Panc1 (cell line): ENCODE measurements at regions not wholly inside any gene's neighbourhood (a gene's known extent, or its start where the extent isn't known, plus 50 kb on each side); places are given as distances from the start of the nearest gene placed in this dataset.

Experiments
- ATAC-seq: fragments of 200-7000 bp; cut with Tn5 transposase; 2 replicates; pipeline ENCODE4 v1.9.1; 2020; ENCODE audit warnings: mild to moderate bottlenecking, moderate library complexity
- BruUV-seq: library from RNA; stranded (reverse); fragments of 400-500 nt; replicated peaks from 2 replicates; lab custom pipeline; 2021; lab: Mats Ljungman, UMichigan
- CTCF ChIA-PET: fragments of 300-600 bp; sonication (Branson Sonifier 250); formaldehyde crosslinking; loops from one replicate; lab custom pipeline; 2022; ENCODE audit warnings: antibody characterized with exemption; lab: Charles Lee
- POLR2A ChIA-PET: fragments of 300-600 bp; sonication (Branson Sonifier 250); formaldehyde crosslinking; loops from one replicate; lab custom pipeline; 2022; ENCODE audit warnings: antibody characterized with exemption; lab: Charles Lee
- DNase-seq: peaks from one replicate; pipeline ENCODE4 v3.0.0-alpha.2; 2010; ENCODE audit warnings: low read depth, low spot score
- H3K27ac ChIP-seq: 2 replicates; pipeline ENCODE4 v1.5.1; 2011; ENCODE audit warnings: mild to moderate bottlenecking, low read length, inconsistent platforms
- H3K27me3 ChIP-seq: fragments of 200-500 bp; sonication (Bioruptor generic); 2 replicates; pipeline ENCODE4 v1.6.0; 2014; ENCODE audit warnings: low read length, inconsistent platforms; ENCODE audit not compliant: control insufficient read depth, insufficient read depth
- H3K36me3 ChIP-seq: fragments of 200-500 bp; sonication (Bioruptor generic); 2 replicates; pipeline ENCODE4 v1.5.1; 2014; ENCODE audit warnings: inconsistent platforms, mild to moderate bottlenecking, low read length, moderate library complexity; ENCODE audit not compliant: control insufficient read depth, insufficient read depth
- H3K4me1 ChIP-seq: 2 replicates; pipeline ENCODE4 v1.5.1; 2011; ENCODE audit warnings: inconsistent platforms, mild to moderate bottlenecking, low read length, moderate library complexity; ENCODE audit not compliant: control insufficient read depth, insufficient read depth
- H3K4me3 ChIP-seq, 2 experiments: 2 replicates each; pipeline ENCODE4 v1.5.1; 2011 to 2012; ENCODE audit warnings: low read depth in 2 of 2, low read length in 2 of 2, mild to moderate bottlenecking in 2 of 2, inconsistent platforms in 1 of 2, moderate library complexity in 1 of 2
- H3K9me3 ChIP-seq: fragments of 200-500 bp; sonication (Bioruptor generic); 2 replicates; pipeline ENCODE4 v1.5.1; 2014; ENCODE audit warnings: low read depth, mild to moderate bottlenecking, inconsistent platforms, low read length, moderate library complexity; ENCODE audit not compliant: control insufficient read depth, insufficient read depth
- CTCF ChIP-seq: fragments of 450-650 bp; IDR thresholded peaks from 2 replicates; pipeline ENCODE4 v1.5.1; 2017; ENCODE audit warnings: mild to moderate bottlenecking
- POLR2AphosphoS5 ChIP-seq: IDR thresholded peaks from 2 replicates; pipeline ENCODE4 v1.6.1; 2012; ENCODE audit warnings: mild to moderate bottlenecking, low read depth, low read length, moderate library complexity
- REST ChIP-seq, 2 experiments: IDR thresholded peaks; 2 replicates each; pipeline ENCODE4 v1.6.1; 2011 to 2012; ENCODE audit warnings: low read depth in 2 of 2, control low read depth in 1 of 2, low read length in 1 of 2, mild to moderate bottlenecking in 1 of 2, moderate library complexity in 1 of 2; ENCODE audit not compliant: insufficient read depth in 1 of 2
- SIN3A ChIP-seq: IDR thresholded peaks from 2 replicates; pipeline ENCODE4 v1.6.1; 2012; ENCODE audit warnings: low read depth, mild to moderate bottlenecking, low read length, moderate library complexity, borderline replicate concordance; ENCODE audit not compliant: insufficient read depth
- TCF7L2 ChIP-seq: IDR thresholded peaks from 2 replicates; pipeline ENCODE4 v1.6.1; 2011; ENCODE audit warnings: mild to moderate bottlenecking, low read depth, low read length, inconsistent platforms
- in situ Hi-C: cut with HindIII; loops from 2 replicates; pipeline ENCODE4 v1.10.0; 2016; ENCODE audit warnings: low sequenced_read_pairs, low pct_unique_long_range_greater_than_20kb
- intact Hi-C: fragments of 100-400 bp; cut with micrococcal nuclease; formaldehyde crosslinking; loops from one replicate; pipeline ENCODE4 v1.10.0; 2022; ENCODE audit not compliant: unreplicated experiment

- Histone ChIP-seq H3K4me3 (no peak overlapping the region), H3K27ac (no peak overlapping the region), H3K36me3 (no peaks in the 10 kb centered on the region), H3K4me1 (no peaks in the 10 kb centered on the region), H3K27me3 (no peaks in the 10 kb centered on the region), H3K9me3 (no peaks in the 10 kb centered on the region)
- no peak for DNase-seq
- intact Hi-C loops (no loop called here), in situ Hi-C loops (no loop called here)
- ATAC-seq: no peak
- no TSS peak for BruUV-seq
- TF ChIP-seq TCF7L2 (no peak), CTCF (no peak), REST (IDR thresholded peaks at IDR 0.05; ENCODE audit: insufficient read depth in 1 of 2, low read depth in 2 of 2, low read length in 1 of 2) (no peak), SIN3A (no peak), POLR2AphosphoS5 (no peak)
- ChIA-PET CTCF (no interaction called here), POLR2A (no interaction called here)
Measured at GRCh38 chrX:129235903-129236302, 287.4 kb downstream of the SMARCA1 start.

- ChIA-PET POLR2A (no interaction called here), CTCF (interaction anchor here (0.6 kb wide), 1 partner anchor 9 kb away, joined by 3 read pairs; no protein-coding TSS in a partner anchor)
- intact Hi-C loops (no loop called here), in situ Hi-C loops (no loop called here)
- no peak overlapping the region for H3K4me3 ChIP-seq
- no peaks in the 10 kb centered on the region for H3K9me3 ChIP-seq
- no peak overlapping the region for H3K27ac ChIP-seq
- H3K4me1 ChIP-seq: no peaks in the 10 kb centered on the region
- no peaks in the 10 kb centered on the region for H3K27me3 ChIP-seq
- ATAC-seq: no peak
- no TSS peak for BruUV-seq
- no peak for TF ChIP-seq POLR2AphosphoS5
- no peak for TF ChIP-seq REST (IDR thresholded peaks at IDR 0.05; ENCODE audit: insufficient read depth in 1 of 2, low read depth in 2 of 2, low read length in 1 of 2)
- TF ChIP-seq TCF7L2: no peak
- no peak for TF ChIP-seq SIN3A
- TF ChIP-seq CTCF: no peak
- DNase-seq: no peak
- no peaks in the 10 kb centered on the region for H3K36me3 ChIP-seq
Measured at GRCh38 chrX:129233786-129234185, 289.5 kb downstream of the SMARCA1 start.
